RWPE2 (cell line): ENCODE measurements at regions not wholly inside any gene's neighbourhood (a gene's known extent, or its start where the extent isn't known, plus 50 kb on each side); places are given as distances from the start of the nearest gene placed in this dataset.

ENCODE experiments used
- ATAC-seq: fragments of 200-7000 bp; cut with Tn5 transposase; 3 replicates; pipeline ENCODE4 v1.9.1; 2021; ENCODE audit warnings: low read depth
- DNase-seq: peaks from one replicate; pipeline ENCODE4 v3.0.0-alpha.2; 2020; ENCODE audit warnings: low spot score
- H3K27ac ChIP-seq: fragments of 450-650 bp; 2 replicates; pipeline ENCODE4 v1.5.1; 2017; ENCODE audit warnings: mild to moderate bottlenecking; ENCODE audit not compliant: poor library complexity, severe bottlenecking
- H3K27me3 ChIP-seq: fragments of 250-450 bp; sonication (Bioruptor Pico); 2 replicates; pipeline ENCODE4 v1.5.1; 2021; ENCODE audit warnings: mild to moderate bottlenecking, moderate library complexity; ENCODE audit not compliant: insufficient read depth, poor library complexity, severe bottlenecking
- H3K36me3 ChIP-seq: fragments of 250-450 bp; sonication (Bioruptor Pico); 2 replicates; pipeline ENCODE4 v1.5.1; 2020; ENCODE audit warnings: low read depth, mild to moderate bottlenecking, moderate library complexity
- H3K4me1 ChIP-seq: fragments of 250-450 bp; sonication (Bioruptor Pico); 2 replicates; pipeline ENCODE4 v1.5.1; 2021; ENCODE audit warnings: mild to moderate bottlenecking, moderate library complexity; ENCODE audit not compliant: insufficient read depth, poor library complexity, severe bottlenecking
- H3K4me3 ChIP-seq: fragments of 250-450 bp; sonication (Bioruptor Pico); 2 replicates; pipeline ENCODE4 v1.5.1; 2021; ENCODE audit warnings: mild to moderate bottlenecking, moderate library complexity; ENCODE audit not compliant: severe bottlenecking
- H3K9me3 ChIP-seq: fragments of 250-450 bp; sonication (Bioruptor Pico); 2 replicates; pipeline ENCODE4 v1.5.1; 2021; ENCODE audit warnings: mild to moderate bottlenecking, moderate library complexity; ENCODE audit not compliant: severe bottlenecking
- TF ChIP-seq, protein P1 (sequence below): fragments of 450-650 bp; IDR thresholded peaks from one replicate; pipeline ENCODE4 v1.5.1; 2017; ENCODE audit warnings: mild to moderate bottlenecking, moderate library complexity; ENCODE audit not compliant: poor library complexity, severe bottlenecking

DNA sequence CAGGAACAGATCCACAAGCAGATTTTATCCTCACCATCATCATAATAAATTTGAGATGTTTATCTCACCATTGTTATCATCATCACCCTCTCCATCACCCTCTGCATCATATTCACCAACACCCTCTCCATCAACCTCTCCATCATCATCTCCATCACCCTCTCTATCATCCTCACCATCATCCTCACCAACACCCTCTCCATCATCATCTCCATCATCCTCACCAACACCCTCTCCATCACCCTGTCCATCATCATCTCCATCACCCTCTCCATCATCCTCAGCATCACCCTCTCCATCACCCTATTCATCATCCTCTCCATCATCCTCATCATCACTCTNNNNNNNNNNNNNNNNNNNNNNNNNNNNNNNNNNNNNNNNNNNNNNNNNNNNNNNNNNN, 567.0 kb upstream of the SGCD start:
- Histone ChIP-seq H3K9me3 (peaks cover 3% of the 10 kb centered on the region), H3K36me3 (no peaks in the 10 kb centered on the region), H3K4me3 (no peak overlapping the region), H3K27ac (no peak overlapping the region), H3K27me3 (no peaks in the 10 kb centered on the region), H3K4me1 (no peaks in the 10 kb centered on the region)
- DNase-seq: no peak
- no peak for ATAC-seq
- TF ChIP-seq, protein P1, sequence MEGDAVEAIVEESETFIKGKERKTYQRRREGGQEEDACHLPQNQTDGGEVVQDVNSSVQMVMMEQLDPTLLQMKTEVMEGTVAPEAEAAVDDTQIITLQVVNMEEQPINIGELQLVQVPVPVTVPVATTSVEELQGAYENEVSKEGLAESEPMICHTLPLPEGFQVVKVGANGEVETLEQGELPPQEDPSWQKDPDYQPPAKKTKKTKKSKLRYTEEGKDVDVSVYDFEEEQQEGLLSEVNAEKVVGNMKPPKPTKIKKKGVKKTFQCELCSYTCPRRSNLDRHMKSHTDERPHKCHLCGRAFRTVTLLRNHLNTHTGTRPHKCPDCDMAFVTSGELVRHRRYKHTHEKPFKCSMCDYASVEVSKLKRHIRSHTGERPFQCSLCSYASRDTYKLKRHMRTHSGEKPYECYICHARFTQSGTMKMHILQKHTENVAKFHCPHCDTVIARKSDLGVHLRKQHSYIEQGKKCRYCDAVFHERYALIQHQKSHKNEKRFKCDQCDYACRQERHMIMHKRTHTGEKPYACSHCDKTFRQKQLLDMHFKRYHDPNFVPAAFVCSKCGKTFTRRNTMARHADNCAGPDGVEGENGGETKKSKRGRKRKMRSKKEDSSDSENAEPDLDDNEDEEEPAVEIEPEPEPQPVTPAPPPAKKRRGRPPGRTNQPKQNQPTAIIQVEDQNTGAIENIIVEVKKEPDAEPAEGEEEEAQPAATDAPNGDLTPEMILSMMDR: no peak

DNA sequence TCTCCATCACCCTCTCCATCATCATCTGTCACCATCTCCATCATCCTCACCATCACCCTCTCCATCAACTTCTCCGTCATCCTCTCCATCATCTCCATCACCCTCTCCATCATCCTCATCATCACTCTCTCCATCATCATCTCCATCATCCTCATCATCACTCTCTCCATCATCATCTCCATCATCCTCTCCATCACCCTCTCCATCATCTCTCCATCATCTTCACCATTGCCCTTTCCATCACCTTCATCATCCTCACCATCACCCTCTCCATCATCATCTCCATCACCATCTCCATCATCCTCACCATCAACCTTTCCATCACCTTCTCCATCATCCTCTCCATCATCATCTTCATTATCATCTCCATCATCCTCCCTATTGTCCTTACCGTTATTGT, 565.5 kb upstream of the SGCD start:
- DNase-seq (no peak), ATAC-seq (no peak)
- Histone ChIP-seq H3K4me1 (no peaks in the 10 kb centered on the region), H3K27ac (no peak overlapping the region), H3K27me3 (no peaks in the 10 kb centered on the region), H3K4me3 (no peak overlapping the region), H3K9me3 (peaks cover 3% of the 10 kb centered on the region), H3K36me3 (no peaks in the 10 kb centered on the region)
- TF ChIP-seq, protein P1: no peak

DNA sequence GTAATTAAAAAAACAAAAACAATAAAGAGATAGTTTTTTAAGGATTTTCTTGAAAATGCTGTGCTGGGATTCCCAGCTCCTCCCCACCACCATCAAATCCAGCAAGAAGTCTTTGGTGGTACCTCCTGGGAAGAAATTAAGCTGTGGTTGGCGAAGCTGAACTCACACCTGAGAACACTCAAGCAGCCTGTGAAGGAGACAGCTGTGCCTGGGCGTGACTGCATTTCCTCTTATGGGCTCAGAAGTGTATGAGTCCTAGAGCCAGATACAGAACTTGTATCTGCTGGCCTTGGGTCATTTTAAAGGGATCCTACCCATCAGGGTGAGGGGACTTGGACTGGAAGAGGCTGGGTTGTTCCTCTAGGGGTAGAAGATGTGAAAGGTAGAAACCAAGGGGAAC, 561.2 kb upstream of the SGCD start:
- TF ChIP-seq, protein P1: no peak
- Histone ChIP-seq H3K4me3 (no peak overlapping the region), H3K27me3 (no peaks in the 10 kb centered on the region), H3K36me3 (no peaks in the 10 kb centered on the region), H3K9me3 (no peaks in the 10 kb centered on the region), H3K4me1 (no peaks in the 10 kb centered on the region), H3K27ac (no peak overlapping the region)
- no peak for DNase-seq
- no peak for ATAC-seq

DNA sequence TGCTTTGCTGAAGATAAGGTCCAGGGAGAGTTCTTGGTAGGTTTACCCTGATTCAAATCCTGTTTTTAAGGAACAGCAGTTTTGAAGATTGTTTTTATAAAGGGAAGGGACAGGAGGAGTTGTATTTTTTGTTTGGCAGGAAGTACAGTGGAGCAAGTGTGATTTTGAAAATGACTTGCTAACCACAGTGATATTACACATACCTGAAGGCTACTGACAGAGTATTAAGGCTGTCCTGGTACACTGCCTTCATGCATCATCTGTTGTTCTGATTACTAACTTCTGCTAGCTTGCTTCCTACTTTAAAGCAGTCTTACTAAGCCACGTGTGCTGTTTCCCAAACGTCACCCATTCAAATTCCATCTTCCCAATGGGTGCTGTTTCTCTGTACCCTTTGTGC, 559.5 kb upstream of the SGCD start:
- H3K27ac ChIP-seq: no peak overlapping the region
- no peak for DNase-seq

DNA sequence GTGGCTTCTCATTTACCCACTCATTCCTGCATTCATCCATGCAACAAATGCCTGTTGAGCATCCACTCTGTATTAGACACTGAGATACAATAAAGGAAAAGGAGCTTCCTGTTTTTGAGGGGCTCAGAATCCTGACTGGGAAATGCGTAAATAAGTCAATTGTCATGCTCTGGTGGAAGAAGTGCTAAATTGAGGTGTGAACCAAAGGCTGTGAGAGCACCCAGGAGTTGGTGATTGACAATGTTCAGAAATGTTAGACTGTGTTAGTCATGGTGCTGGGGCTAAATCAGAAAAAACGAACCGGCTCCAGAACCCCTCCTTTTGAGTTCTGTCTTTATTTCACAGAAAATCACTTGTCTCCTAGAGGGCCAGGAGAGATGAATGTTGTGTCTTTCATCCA, 558.6 kb upstream of the SGCD start:
- Histone ChIP-seq H3K36me3 (no peaks in the 10 kb centered on the region), H3K4me1 (no peaks in the 10 kb centered on the region), H3K27me3 (no peaks in the 10 kb centered on the region), H3K9me3 (no peaks in the 10 kb centered on the region), H3K4me3 (no peak overlapping the region), H3K27ac (no peak overlapping the region)
- TF ChIP-seq, protein P1: no peak
- ATAC-seq (no peak), DNase-seq (no peak)

More for the DNA sequence above, 559.5 kb upstream of the SGCD start:
- Histone ChIP-seq H3K4me1 (no peaks in the 10 kb centered on the region), H3K9me3 (no peaks in the 10 kb centered on the region), H3K27me3 (no peaks in the 10 kb centered on the region), H3K36me3 (no peaks in the 10 kb centered on the region), H3K4me3 (no peak overlapping the region)
- TF ChIP-seq, protein P1: no peak
- ATAC-seq: 0 out of 3 replicates have a peak, but pooled peaks have one; percentile 29
